D721Med (cell line): ENCODE measurements at regions not wholly inside any gene's neighbourhood (a gene's known extent, or its start where the extent isn't known, plus 50 kb on each side); places are given as distances from the start of the nearest gene placed in this dataset.

ENCODE experiments used
- DNase-seq: peaks from one replicate; pipeline ENCODE4 v3.0.0; 2011; ENCODE audit warnings: low spot score; ENCODE audit not compliant: insufficient read length
- FAIRE-seq: peaks from 2 replicates; lab custom pipeline; 2011; peaks lifted over from hg19 to GRCh38; lab: Jason Lieb, UNC
- CTCF ChIP-seq: IDR thresholded peaks from 2 replicates; pipeline ENCODE4 v1.5.1; 2012; ENCODE audit warnings: mild to moderate bottlenecking, control low read depth; ENCODE audit not compliant: insufficient read depth; ENCODE audit errors: missing control alignments

DNA sequence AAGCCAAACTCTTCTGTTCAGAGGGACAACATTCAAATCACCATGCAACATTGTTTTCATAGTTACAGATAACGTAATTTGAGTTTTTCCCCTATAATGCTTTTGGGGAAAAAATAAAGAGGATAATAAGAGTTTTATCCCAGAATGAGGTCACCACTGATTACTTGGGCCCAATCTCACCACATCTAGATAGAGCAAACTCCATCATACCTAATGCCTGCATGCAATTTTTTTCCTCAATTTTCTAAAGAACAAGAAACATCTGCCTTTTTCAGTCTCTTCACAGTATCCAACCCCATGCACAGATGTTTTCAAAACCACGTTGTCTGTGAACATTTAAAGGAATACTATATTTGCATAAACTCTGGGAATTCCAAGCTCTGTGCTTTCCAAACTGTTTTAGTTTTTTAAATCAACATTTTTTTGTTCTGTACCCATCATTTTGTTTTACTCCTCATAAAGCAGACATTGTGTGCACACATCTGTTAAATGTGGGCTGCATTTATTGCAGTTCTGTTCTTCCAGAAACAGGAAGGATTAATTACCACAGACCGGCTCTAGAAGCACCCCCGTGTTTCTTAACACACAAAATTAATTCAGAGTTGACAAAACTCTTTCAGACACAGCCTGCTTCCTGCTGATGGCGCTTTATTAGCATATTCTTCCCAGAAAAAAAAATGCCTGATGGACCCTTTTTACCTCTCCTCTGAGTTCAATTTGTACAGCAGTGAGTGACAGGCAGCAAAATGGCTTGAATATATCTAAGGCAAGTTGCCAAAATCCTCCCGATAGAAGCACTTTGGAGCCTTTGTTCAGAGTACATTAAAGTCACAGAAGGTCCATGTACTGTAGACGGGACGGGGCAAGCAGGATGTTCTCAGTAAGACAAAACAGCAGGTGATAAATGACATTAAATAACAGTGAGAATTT lies 1171.9 kb downstream of the EFNB2 start:
- FAIRE-seq (no peak), DNase-seq (no peak)
- TF ChIP-seq CTCF, result no peak

- no peak for FAIRE-seq
These were observed 1181.8 kb downstream of the EFNB2 start for GRCh38 chr13:105353654-105354053.

DNA sequence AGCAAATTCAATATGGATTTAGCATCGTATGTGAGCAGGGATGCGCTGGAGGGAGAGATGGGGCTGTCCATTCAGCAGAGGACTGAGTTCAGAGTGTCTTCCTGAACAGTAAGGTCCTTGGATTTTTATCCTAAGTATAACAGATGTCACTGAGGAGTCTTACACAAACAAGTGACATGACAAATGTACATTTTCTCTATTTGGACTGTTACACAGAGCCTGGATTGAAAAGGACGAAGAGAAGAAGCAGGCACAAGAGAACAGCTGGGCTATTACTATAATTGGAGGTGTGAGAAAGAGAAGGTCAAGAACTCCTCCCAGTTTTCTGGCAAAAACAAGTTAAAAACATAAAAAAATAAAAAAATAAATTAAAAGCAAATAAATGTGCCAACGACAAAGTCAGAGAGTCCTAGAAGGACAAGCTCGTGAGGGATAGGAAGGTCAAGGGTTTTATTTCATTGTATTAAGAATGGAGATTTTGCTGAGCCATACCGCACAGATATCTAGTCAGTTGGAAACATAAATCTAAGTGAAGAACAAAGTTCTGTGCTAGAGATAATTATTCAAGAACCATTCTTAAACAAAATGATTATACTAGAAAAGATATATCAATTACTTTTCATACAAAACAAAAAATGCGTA lies 1186.3 kb downstream of the EFNB2 start:
- FAIRE-seq, result no peak
- no peak for TF ChIP-seq CTCF
- DNase-seq, result no peak

More at GRCh38 chr13:105353654-105354053, 1181.8 kb downstream of the EFNB2 start:
- TF ChIP-seq CTCF, result no peak
- DNase-seq, result no peak

DNA sequence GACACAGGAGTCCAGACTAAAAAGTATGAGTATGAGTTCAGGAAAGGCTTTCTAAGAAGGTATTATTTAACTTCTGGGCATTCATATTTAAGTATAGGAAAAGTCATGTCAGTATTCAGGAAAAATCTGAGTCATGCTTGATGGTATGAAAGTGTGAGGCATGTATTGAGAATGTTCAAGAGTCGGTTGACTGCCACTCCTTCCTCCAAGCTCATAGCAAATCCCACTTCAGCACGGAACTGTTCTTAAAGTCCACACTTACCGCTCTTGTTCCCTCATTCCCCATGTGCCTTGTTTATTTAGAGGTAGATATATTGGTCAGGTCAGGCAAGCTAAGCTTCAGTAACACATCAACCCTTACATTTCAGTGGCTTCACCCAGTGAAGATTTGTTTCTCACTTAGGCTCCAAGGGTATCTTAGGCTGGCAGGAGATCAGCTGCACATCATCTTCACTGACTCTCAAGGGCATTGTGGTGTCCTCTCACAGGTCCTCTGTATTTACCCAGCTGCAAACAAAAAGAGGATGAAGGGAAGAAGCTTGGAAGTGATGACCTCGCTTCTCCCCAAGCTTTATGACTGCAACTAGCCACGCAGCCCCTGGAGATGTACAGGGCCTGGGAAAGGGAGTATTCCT lies 1189.2 kb downstream of the EFNB2 start:
- TF ChIP-seq CTCF, result no peak
- FAIRE-seq (no peak), DNase-seq (no peak)

DNA sequence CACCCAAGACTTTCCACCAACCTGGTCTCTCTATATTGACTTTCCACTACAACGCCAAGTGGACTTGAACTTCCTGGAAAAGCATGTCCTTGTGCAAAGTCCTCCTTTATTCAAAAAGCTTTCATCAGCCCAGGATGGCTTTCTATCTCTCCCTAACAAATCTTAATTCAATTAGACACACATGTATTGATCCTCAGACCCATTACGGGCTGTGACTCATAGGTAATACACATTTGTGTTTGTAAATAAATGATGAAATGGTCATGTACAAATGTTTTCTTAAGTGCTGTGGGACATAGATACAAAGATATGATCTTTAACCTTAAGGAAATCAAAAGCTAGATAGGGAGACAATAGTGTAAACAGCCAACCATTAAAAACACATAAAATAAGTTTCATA lies 1189.7 kb downstream of the EFNB2 start:
- DNase-seq (no peak), FAIRE-seq (no peak)
- TF ChIP-seq CTCF, result no peak

GRCh38 chr13:105345131-105345530 lies 1190.3 kb downstream of the EFNB2 start:
- TF ChIP-seq CTCF, result no peak
- FAIRE-seq, result no peak
- DNase-seq, result no peak
